ENCODE measurements at regions not wholly inside any gene's neighbourhood (a gene's known extent, or its start where the extent isn't known, plus 50 kb on each side); places are given as distances from the start of the nearest gene placed in this dataset.
"Not testable (repeated sequence)": the region's sequence is repeated elsewhere in the genome, so short reads cannot be mapped to it uniquely, and the experiment has no call there.

DNA sequence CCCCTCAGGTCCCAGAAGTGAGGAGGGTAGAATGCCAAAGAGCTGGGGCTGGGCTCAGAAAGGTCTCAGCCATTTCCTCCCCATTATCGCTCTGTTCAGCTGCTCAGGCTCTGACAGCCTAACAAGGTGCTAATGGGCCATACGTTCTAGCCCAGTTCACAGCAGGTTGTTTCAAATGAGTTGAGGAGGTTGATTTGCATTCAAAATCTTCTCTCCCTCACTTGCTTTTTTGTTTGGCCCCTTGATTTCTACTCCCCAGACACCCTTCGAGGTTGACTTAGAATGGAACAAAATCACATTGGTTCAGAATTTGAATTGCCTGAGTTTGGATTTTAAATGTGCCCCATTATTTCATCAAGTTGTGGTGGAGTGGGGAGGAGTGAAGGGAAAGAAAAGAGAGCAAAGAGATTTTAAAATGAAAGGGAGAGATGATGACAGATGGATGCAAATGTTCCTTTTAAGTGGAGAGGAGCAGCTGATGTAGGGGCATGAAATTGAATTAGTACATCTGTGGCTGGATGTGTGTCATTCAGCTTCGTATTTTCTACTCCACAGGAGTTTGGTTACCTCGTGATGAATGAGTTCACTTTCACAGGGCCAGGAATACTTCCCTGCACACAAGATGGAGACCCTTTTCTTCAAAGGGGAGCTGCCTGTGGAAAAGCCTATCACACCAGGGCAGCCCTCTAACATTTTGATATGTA, 425.8 kb upstream of the CAMK1G start:
- no peak for DNase-seq

DNA sequence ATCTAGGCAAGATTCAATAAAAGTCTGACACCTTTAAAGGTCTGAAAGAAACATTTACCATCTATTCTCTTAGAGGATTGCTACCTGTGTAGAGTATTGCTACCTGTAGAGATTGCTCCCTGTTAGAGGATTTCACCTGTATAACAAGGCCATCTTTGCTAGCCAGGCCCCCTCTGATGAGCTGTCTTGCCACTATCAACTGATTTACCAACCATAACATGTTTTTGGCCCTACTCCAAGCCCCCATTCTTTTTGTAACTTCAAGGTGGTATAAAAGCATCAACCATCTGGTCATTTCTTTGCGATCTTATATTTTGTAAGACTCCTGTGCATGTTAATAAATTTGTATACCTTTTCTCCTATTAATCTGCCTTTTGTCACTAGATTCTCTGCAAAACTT, 424.7 kb upstream of the CAMK1G start:
- DNase-seq: no peak

DNA sequence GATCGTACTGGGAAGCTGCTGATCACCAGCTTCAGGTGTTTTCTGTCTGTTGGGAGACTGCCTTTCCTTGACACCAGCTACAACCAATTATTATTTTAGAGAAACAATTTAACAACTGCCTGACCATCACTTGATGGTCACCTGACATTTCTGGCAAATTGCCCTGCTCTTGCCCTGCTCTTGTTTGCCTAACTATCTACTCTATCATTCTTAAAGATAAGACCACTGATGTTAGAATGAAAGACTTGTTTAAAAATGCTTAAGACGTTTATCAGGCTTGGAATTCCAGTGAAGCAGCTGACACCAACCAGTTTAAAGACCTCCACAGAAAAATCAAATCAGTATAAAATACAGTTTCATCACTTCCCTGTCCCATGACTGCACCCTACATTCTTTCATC, 423.3 kb upstream of the CAMK1G start:
- DNase-seq: no peak

DNA sequence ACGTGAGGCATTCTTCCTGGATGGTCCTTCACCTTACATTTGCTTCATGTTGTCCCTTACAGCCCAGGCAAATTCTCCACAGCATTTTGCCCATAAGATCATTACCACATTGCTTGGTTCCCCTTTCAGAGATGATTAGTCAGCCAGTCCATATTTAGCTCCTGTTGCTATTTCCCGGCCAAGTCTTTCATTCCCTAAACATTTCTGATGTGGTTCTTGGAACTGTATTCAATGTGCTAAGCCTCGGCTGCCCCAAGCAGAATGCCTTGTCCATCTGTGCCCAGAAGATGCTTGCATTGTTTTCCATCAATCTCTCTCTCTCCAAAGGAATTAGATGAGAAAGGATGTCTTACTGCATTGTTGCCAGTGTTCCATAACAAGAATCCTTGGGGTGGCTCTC, 420.9 kb upstream of the CAMK1G start:
- no peak for DNase-seq

DNA sequence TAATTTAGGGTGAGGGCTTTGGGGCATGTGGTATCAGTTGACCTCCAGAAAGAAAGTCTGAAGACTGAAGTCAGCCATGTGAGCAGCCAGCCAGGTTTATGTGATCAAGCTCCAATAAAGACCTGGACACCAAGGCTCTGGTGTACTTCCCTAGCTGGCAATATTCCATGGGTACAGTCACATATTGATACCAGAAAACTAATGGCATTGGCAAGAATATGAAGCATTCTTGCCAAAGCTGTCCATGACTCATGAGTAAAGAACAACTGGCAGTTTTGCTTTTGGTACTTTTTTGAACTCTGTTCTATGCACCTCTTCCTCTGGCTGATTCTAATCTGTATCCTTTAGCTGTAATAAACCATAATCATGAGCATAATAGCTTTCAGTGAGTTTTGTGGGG, 415.3 kb upstream of the CAMK1G start:
- DNase-seq: no peak

DNA sequence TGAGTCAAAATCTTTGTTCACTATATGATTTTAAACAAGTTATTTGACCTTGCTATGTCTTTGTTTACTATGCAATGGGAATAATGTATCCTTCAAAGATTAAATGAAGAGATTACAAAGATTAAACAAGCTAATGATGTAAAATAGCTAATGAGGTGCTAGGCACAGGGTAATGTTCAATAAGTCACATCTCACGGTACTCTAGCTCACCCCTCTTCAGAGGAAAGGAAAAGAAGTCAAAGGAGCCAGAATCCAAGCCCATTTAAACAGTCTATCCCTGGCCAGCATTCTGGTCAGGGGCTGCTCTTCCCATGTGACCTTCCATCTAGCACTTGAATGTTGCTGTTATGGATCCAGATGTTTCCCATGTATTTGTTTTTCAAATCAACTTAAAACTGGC, 412.4 kb upstream of the CAMK1G start:
- no peak for DNase-seq

DNA sequence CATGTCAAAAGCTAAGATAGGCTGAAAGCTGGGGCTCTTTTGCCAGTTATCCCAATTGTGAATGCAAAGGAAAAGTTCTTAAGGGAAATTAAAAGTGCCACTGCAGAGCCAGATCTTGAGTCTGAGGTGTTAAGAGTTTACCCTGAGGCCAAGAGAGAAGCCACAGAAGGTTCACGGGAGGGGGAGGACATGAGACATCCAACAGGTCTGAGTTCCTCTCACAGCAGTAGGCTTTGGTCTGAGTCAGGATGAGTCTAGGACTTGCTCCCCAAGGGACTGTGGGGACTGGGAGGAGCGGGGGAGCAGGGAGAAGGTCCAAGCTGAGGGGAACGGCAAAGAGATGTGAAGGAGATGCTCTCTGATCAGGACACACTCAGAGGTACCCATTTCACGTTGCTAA, 411.2 kb upstream of the CAMK1G start:
- DNase-seq: no peak

DNA sequence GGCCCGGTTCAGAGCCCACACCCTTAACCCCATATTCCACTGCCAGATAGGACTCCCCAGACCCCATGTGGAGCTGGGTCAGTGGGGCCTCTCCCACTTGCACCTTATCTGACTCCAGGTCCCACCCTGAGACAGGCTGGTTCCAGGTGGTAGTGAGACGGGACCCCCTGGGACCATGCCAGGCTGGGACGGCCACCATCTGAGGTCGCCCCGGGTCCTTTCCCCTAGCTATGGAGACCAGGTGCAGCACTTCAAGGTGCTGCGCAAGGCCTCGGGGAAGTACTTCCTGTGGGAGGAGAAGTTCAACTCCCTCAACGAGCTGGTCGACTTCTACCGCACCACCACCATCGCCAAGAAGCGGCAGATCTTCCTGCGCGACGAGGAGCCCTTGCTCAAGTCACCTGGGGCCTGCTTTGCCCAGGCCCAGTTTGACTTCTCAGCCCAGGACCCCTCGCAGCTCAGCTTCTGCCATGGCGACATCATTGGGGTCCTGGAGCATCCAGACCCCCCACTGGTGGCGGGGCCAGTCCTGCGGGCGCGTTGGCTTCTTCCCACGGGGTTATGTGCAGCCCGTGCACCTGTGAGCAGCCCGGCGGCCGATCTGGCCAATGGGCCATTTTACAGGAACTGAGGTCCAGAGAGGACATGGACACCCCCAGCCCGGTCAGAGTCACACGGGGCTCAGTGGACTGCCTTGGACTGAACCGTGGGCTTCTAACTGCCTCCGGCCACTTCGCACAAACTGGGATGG, 410.5 kb upstream of the CAMK1G start:
- DNase-seq: not testable (repeated sequence)

DNA sequence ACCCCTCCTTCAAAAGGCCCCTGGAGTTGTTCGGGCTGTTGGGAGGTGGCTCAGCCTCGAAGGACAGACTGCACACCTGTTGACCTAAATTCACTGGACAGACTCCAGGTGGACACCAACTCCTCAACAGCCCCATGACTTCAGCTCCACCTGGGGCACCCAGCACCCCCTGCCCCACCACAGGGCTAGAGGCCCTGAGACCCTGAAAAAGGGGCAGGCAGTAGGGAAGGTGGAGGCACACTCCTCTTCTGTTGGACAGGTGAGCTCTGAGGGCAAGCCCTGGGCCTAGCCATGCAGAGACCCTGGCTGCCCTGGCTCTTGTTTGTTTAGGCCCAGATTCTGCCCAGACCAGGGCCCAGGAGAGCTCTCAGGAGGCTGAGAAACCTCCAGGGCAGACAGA, 409.7 kb upstream of the CAMK1G start:
- not testable (repeated sequence) for DNase-seq

DNA sequence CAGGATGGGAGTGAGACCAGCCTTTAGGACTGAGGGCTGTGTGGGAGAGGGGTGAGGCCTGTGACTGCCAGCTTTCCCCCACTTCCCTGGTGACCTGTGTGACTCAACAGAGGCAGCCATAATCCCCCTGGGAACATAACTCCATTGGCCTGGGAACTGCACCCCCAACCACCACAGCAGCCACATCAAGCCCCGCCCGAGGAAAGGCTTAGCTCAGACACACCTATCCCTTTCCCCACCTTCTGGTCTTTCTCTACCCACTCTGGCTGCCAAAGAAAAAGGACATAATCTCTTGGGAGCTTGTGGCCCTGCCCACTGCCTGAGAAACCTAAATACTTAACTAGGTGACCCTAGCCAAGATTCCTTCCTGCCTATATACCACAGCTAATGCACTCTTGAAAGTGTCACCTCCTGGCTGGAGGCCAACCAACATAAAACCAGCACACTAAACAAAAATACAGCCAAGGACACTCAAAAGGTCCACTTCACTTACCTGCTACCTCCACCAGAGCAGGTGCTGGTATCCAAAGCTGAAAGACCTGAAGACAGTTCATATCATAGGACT, 406.6 kb upstream of the CAMK1G start:
- DNase-seq: no peak

DNA sequence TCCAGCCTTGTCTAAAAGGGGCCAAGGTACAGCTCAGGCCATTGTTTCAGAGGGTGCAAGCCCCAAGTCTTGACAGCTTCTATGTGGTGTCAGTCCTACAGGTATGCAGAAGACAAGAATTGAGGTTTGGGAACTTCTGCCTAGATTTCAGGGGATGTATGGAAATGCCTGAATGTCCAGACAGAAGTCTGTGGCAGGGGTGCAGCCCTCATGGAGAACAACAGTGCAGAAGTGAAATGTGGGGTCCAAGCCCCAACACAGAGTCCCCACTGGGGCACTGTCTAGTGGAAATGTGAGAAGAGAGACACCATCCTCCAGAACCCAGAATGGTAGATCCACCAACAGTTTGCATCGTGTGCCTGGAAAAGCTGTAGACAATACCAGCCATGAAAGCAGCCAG, 400.3 kb upstream of the CAMK1G start:
- no peak for DNase-seq

DNA sequence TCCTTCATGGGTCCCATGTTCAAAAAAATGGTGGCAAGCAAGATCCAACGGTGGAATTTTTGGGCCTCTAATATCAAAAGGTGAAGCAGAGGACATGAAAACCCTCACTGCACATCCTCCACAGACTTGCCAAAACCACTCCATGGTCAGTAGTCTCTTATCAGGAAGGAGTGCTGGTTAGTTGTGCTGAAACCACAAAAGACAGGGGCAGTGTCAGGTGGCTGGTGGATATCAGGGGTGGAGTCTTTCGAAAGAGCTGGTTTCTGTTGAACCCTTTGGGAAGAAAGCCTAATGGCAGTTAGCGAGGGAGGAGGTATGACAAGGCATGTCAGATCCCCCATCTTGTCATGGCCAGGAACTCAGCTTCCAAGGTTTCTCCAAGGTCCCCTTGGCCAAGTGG, 395.9 kb upstream of the CAMK1G start:
- DNase-seq: no peak

DNA sequence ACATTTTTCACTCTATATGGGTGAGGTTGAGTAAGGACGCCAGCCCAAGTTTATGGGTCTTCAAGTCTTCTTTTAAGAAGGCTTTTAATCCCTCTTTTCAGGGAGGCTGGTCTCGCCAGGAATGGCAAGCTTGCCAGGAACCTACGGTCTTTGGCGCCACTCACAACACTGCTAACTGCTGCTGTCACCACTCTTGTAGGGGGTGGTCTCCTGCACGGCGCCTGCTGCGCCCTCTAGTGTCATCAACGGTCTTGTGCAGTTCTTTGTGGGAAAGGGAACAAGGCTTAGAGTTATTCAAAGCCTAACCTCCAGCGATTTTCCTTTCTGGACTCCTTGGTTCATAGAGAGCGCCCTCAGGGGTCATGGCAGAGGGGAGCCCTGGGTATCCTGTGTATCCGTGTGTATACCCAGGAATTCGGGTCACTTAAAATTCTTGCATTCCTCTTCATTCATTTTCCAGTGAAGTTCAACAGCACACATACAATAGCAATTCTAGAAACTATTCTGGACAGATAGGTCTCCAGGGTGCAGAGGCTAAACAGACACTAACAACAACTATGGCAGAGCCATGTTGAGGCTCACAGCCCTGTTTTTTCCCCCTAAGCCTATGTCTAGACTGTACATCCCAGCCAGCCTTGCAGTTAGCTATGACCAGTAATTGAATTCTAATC, 392.8 kb upstream of the CAMK1G start:
- DNase-seq: no peak

DNA sequence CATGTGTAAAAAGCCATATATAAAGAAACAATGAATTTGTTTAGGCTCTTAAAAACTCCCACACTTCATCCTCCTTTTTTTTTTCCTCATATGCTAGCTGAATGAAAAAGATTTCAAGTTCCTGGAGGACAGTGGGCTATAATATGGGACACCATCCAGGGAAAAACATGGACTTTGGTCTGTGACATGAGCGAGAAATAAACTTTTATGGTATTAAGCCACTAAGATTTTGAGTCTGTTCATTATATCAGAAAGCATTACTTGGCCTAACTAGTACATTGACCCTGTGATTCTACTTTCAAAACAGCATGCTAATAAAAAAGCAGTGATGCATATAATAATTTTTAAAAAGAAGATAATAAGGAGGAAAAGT, 392.3 kb upstream of the CAMK1G start:
- DNase-seq: no peak

DNA sequence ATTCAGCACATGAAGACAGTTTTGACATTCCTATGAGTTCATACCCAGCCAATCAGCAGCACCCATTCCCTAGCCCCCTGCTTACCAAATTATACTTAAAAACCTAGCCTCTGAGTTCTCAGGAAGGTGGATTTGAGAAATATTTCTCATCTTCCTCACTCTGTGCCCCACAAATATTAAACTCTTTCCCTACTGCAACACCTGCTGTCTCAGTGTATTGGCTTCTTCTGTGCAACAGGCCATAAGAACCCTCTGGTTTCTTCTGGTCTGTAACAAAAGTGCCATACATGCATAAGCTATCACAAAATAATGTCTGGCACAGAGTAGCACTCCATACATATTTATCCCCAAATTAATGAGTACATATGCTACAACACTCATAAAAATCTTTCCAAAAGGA, 387.4 kb upstream of the CAMK1G start:
- DNase-seq: no peak

DNA sequence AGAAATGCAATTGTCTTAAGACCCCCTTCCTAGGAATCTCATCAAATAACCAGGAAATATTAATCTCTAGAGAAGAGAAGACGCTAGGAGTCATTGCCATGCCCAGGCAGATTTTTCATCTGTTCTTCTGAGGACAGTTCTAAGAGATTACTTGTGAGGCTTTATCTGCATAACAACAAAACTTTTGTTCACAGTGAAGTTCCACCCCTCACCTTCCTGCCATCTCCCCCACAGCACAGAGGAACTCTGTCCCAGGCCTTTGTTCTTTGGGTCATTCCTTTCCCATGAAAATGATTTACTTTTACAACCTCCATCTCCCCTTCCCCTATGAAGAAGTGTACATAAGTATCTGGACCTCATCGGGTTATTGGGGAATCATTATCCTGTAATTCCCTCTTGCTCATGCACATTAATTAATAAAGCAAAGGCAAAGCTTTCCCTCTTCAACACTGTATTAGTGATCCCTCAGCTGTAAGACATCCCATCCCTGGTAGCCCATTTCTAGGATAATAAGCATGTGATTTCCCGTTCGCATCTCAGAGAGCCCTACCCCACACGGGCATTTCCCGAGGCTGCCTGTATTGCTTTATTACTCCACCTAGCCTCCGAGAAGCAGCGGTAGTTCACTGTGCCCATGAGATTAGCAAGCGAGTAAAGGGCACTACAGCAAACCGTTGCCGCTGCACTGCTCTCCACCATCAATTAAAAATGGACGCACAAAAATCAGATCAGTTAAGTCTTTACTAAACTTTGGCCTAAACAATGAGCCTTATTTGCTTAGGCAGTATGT, 384.4 kb upstream of the CAMK1G start:
- DNase-seq: no peak

DNA sequence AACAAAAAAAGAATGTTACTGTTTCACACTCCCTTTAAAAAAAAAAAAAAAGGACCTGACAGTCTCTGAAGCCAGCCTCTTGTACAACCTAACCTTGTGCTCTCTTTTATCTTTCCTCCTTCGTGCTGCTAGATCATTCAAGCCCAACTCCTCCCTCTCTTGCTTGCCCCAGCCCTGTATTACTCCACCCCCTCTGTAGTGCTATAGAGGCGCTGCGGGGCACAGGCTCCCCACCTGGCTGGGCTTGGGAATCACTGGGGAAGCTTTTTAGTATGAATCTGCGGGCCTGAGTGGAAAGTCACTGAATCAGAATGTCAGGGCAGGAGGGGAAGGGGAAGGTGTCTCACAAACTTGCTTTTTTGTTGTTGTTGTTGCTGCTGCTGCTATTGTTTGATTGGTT, 383.7 kb upstream of the CAMK1G start:
- no peak for DNase-seq

DNA sequence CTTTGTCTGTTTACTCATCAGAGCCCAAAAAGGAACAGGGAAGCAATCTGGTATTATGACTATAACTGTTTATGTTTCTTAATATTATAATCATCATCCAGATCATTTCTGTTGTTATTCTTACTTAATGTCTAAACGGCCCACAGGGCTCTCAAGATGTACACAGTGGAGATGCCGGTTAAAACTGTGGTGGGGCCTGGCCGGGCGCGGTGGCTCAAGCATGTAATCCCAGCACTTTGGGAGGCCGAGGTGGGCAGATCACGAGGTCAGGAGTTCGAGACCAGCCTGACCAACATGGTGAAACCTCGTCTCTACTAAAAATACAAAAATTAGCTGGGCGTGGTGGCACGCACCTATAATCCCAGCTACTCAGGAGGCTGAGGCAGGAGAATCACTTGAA, 381.2 kb upstream of the CAMK1G start:
- not testable (repeated sequence) for DNase-seq

DNA sequence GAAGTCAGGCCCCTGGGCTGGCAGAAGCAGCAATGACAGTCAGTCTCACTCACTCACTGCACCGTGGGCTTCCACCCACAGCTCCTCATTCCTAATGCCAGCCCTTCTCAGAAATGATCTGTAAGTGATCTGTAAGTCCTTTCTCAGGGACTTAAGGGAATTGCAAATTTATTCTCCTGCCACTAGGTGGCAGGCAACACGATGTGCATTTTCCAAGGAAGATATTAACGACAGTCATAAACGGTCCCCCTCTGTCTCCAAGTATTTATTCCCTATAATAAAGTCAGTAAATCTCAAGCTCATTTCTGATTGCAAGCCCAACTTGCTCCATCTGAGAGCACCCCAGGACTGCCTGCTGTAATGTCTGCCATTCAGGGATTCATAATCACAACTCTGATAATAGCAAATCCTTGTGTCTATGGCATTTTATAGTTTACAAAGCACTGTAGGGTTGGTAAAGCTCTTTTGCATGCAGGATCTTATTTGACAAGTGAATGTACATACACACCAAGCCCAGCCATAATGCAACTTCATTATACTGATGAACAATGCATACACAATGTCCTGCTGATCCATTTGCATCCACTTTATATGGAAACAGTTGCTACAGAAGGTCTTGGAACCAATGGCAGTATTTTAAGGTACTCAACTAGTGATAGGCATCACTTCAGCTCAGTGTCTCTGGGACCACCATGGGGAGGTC, 380.5 kb upstream of the CAMK1G start:
- DNase-seq: no peak

DNA sequence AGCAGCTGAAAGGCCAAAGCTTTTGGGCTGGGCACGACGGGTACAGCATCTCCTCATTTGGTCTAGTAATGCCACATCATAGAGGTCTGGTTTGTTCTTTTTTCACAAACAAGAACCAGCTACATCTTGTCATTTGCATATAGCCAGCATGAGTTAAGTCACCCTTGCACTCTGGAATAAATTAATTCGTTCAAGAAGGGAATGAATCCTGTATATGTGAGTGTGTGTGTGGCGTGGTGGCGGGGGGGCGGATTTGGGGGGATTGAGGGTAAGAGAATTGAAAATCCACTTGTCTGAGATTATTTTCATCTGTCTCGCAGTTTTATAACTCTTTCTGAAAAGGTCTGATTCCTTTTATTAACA, 380.0 kb upstream of the CAMK1G start:
- no peak for DNase-seq

DNA sequence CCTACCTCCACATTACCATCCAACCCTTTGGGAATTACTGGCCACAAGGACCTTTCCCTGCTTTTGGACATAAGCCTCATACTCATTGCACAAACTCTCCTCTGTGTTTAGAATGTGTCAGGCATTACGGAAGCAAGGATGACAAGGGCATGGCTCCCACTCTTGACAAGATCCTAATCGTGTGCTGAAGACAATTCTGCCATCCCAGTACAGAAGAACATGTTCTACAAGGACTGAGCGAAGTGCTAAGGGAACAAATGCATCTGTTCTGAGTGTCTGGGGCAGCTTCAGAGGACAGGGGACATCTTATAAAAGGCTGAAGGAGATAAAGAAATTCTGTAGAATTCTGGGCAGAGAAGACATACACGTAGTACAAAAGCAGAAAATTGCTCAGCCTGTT, 378.5 kb upstream of the CAMK1G start:
- no peak for DNase-seq

DNA sequence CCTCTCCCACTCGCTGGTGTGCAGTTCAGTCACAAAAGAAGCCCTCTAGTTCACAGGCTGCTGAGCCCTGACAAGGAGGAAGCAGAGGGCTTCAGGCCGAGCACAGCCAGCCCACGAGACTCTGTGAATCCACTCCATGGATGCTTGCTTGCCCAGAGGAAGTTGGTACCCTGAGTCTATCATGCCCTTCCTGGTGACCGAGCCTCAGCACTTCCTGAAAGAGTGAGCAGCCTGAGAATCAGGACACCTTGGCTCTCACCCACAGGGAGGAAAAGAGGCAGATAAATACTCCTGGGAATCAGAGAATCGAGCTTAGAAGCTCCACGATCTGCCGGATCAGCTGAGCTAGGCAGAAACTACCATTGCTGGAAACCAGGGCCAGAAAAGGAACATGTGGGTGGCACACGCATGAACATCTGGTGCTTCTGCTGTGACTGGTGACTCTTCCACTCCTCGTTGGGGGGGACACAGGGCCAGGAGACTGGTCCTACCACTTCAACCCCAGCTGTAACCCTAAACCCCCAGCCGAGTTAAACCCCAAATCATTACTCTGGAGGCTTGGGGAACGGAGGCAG, 376.3 kb upstream of the CAMK1G start:
- no peak for DNase-seq
